RWPE1 (cell line): ENCODE measurements at regions not wholly inside any gene's neighbourhood (a gene's known extent, or its start where the extent isn't known, plus 50 kb on each side); places are given as distances from the start of the nearest gene placed in this dataset.

ENCODE experiments used
- CTCF ChIA-PET: fragments of 350-600 bp; sonication (Branson Sonifier 250); formaldehyde crosslinking; extraction: SDS; loops from one replicate; lab custom pipeline; 2021; lab: Yijun Ruan, JAX
- POLR2A ChIA-PET: fragments of 400-600 bp; formaldehyde crosslinking; extraction: SDS; loops from one replicate; lab custom pipeline; 2020; ENCODE audit warnings: antibody characterized with exemption; ENCODE audit not compliant: low non-redundant PET; lab: Yijun Ruan, JAX
- DNase-seq: peaks from one replicate; pipeline ENCODE4 v3.0.0; 2012; ENCODE audit warnings: low spot score
- H3K27ac ChIP-seq: fragments of 450-650 bp; 2 replicates; pipeline ENCODE4 v1.5.1; 2017
- TF ChIP-seq, protein P1 (sequence below): fragments of 450-650 bp; conservative IDR thresholded peaks from 2 replicates; pipeline ENCODE4 v1.5.1; 2017; ENCODE audit warnings: low read depth, mild to moderate bottlenecking

- TF ChIP-seq, protein P1, sequence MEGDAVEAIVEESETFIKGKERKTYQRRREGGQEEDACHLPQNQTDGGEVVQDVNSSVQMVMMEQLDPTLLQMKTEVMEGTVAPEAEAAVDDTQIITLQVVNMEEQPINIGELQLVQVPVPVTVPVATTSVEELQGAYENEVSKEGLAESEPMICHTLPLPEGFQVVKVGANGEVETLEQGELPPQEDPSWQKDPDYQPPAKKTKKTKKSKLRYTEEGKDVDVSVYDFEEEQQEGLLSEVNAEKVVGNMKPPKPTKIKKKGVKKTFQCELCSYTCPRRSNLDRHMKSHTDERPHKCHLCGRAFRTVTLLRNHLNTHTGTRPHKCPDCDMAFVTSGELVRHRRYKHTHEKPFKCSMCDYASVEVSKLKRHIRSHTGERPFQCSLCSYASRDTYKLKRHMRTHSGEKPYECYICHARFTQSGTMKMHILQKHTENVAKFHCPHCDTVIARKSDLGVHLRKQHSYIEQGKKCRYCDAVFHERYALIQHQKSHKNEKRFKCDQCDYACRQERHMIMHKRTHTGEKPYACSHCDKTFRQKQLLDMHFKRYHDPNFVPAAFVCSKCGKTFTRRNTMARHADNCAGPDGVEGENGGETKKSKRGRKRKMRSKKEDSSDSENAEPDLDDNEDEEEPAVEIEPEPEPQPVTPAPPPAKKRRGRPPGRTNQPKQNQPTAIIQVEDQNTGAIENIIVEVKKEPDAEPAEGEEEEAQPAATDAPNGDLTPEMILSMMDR: no peak
- DNase-seq: no peak
- H3K27ac ChIP-seq: no peak overlapping the region
- ChIA-PET CTCF (no interaction called here), POLR2A (no interaction called here)
Measured at GRCh38 chr14:99072956-99073355, 199.0 kb downstream of the BCL11B start.

- CTCF ChIA-PET: no interaction called here
- DNase-seq: no peak
Measured at GRCh38 chr14:99073431-99073830, 198.6 kb downstream of the BCL11B start.

DNA sequence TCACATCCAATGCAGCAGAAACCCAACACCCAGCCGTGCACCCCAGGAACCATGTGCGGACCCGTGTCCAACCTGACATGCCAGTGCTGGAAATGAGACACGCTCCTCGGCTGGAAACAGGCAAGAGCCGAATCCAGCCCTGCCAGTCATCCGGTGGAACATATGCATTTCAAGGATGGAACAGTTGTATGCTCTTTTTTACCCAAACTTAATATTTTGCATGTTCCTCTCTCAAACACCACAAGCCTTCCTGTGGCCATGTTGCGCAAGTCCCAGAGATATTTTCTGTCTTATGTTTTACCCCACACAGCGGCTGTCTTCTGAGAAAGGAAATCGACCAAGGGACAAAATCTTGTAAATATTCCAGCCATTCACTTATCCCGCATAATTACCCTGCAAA lies 196.9 kb downstream of the BCL11B start:
- no peak for DNase-seq
- POLR2A ChIA-PET: no interaction called here
- CTCF ChIA-PET: no interaction called here
- no peak overlapping the region for H3K27ac ChIP-seq
- TF ChIP-seq, protein P1: no peak

More at GRCh38 chr14:99073431-99073830, 198.6 kb downstream of the BCL11B start:
- TF ChIP-seq, protein P1: no peak
- POLR2A ChIA-PET: interaction anchor here (0.5 kb wide), 1 partner anchor 28 kb away, joined by 5 read pairs; no protein-coding TSS in a partner anchor
- no peak overlapping the region for H3K27ac ChIP-seq

DNA sequence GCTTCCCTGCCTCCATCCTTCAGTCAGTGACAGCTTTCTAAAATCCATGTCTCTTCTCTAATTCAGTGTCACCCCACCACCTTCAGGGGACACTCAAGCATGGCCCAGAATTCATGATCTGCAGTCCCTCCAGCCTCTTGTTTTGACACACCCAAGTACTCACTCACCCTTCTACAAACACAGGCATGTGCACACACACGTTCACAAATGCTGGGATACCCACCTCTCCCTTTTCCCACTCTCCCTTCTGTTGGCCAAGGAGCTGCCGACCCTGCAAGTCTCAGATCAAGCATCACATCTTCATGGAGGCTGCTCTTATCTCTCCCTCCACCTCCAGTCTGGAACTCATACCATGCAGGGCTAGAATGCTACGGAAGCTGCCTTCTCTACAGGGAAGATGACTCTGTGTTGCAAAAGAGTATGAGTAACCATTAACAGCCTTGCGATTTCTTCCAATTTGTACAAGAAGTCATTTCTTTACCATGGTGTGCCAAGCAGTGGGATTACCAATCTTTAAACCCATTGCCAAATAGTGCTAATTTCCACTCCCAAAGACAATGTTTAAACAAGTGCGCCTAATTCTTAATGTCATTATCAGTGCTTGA lies 196.1 kb downstream of the BCL11B start:
- POLR2A ChIA-PET: no interaction called here

DNA sequence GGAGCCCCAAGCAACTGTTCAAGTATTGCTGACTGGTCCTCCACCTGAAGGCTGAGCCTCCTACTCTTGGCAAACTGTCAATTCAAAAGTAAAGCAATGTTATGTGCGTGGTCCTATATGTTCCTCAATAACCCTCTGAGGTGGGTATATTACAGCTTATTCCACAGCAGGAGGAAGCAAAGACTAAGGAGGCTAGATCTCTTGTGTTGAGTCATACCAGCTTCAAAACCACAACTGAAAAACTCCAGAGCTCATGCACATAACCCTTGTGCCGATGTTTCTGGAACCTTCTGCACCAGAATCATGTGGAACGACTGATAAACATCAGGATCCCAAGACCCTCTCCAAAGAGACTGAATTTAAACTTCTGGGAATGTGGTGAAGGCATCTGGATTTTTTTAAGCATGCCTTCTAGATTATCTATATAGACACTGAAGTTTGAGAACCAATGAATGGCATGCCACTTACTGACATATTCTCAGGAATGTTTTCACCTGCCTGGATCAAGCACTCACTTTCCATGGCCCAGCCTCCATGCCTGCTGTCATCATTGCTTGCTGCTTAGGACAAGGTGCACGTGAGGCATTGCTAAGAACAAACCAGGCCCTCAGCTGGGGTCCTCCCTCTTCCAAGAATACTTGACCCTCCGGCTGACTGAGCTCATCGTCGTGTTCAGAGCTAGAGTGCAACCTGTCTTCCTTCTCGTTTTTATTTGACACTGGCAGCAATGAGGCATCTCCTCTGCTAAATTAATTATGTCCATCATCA lies 194.7 kb downstream of the BCL11B start:
- no peak for DNase-seq
- ChIA-PET CTCF (interaction anchor here (0.8 kb wide), 1 partner anchor 32 kb away, joined by 3 read pairs; no protein-coding TSS in a partner anchor), POLR2A (no interaction called here)
- TF ChIP-seq, protein P1: no peak
- no peak overlapping the region for H3K27ac ChIP-seq

More for the DNA sequence above, 196.1 kb downstream of the BCL11B start:
- peak; percentile 17 for DNase-seq
- TF ChIP-seq, protein P1: no peak
- CTCF ChIA-PET: no interaction called here
- no peak overlapping the region for H3K27ac ChIP-seq

DNA sequence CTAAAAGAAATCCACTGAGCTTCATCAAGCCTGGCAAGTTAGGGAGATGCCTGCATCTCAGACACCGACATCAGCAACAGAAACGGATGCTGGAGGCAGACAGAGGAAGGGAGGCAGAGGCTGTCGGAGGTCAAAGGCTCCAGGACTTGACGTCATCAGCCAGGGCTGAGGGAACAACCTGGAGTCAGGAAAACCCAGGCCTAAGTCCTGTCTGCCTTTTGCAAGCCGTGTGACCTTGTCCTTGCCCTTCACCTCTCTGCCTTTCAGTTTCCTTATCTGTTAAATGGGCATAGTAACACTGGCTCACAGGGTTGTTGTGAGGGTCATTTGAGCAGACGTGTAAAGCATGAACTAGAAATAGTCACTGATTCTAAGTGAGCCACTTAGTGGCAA lies 194.2 kb downstream of the BCL11B start:
- ChIA-PET CTCF (interaction anchor here (0.8 kb wide), 1 partner anchor 33 kb away, joined by 3 read pairs; no protein-coding TSS in a partner anchor), POLR2A (no interaction called here)
- TF ChIP-seq, protein P1: no peak
- H3K27ac ChIP-seq: no peak overlapping the region
- DNase-seq: no peak
